ENCODE measurements at regions not wholly inside any gene's neighbourhood (a gene's known extent, or its start where the extent isn't known, plus 50 kb on each side); places are given as distances from the start of the nearest gene placed in this dataset.

- H3K9me3 Mint-ChIP-seq: no peaks in the 10 kb centered on the region
- no peaks in the 10 kb centered on the region for H3K9me3 ChIP-seq (ENCODE audit: control insufficient read depth in 1 of 2, low read length in 2 of 2)
- ChIA-PET CTCF (ENCODE audit: partially characterized antibody) (interaction anchor here (1.0 to 3.1 kb wide), 8 partner anchors 11 to 252 kb away, joined by 3 to 9 read pairs (median 4); no protein-coding TSS in a partner anchor), POLR2A (ENCODE audit: partially characterized antibody) (no interaction called here)
- no peaks in the 10 kb centered on the region for H3K27me3 Mint-ChIP-seq
- no peak for DNase-seq
- H3K27ac ChIP-seq (ENCODE audit: low read depth, low read length): no peak overlapping the region
- no peak overlapping the region for H3K27ac Mint-ChIP-seq
- H3K36me3 ChIP-seq (ENCODE audit: insufficient read depth, low read length): no peaks in the 10 kb centered on the region
- peaks cover 0 to 12% (median 2%) of the 10 kb centered on the region in 4 donors for H3K4me1 Mint-ChIP-seq
- H3K4me3 Mint-ChIP-seq: no peak overlapping the region
- H3K4me3 ChIP-seq (ENCODE audit: low read length in 2 of 2): no peak overlapping the region
- intact Hi-C loops (cut with micrococcal nuclease): loop anchor here (2.0 kb wide), 1 partner anchor 946 kb away; no protein-coding TSS in a partner anchor
- no peaks in the 10 kb centered on the region for H3K36me3 Mint-ChIP-seq
- H3K27me3 ChIP-seq (ENCODE audit: insufficient read depth, low read length): no peaks in the 10 kb centered on the region
- no peaks in the 10 kb centered on the region for H3K4me1 ChIP-seq (ENCODE audit: insufficient read depth, low read length)
Measured at GRCh38 chrX:16444353-16444752, 205.6 kb upstream of the S100G start.

GRCh38 chrX:16445166-16445752, 204.7 kb upstream of the S100G start:
- Mint-ChIP-seq H3K4me1 (peaks cover 0 to 12% (median 2%) of the 10 kb centered on the region in 4 donors), H3K9me3 (no peaks in the 10 kb centered on the region), H3K36me3 (no peaks in the 10 kb centered on the region), H3K27me3 (no peaks in the 10 kb centered on the region), H3K4me3 (no peak overlapping the region), H3K27ac (peak overlapping the region in 1 of 7 donors; percentile 41)
- peak; percentile 42 to 49 (median 46) for DNase-seq
- H3K4me3 ChIP-seq (ENCODE audit: low read length in 2 of 2): no peak overlapping the region
- no peak overlapping the region for H3K27ac ChIP-seq (ENCODE audit: low read depth, low read length)
- no peaks in the 10 kb centered on the region for H3K4me1 ChIP-seq (ENCODE audit: insufficient read depth, low read length)
- no peaks in the 10 kb centered on the region for H3K36me3 ChIP-seq (ENCODE audit: insufficient read depth, low read length)
- CTCF ChIA-PET (ENCODE audit: partially characterized antibody): interaction anchor here (0.9 to 5.6 kb wide), 17 partner anchors 8 to 976 kb away, joined by 3 to 23 read pairs (median 3); no protein-coding TSS in a partner anchor
- H3K27me3 ChIP-seq (ENCODE audit: insufficient read depth, low read length): no peaks in the 10 kb centered on the region
- intact Hi-C loops (cut with micrococcal nuclease): loop anchor here (1.0 to 2.0 kb wide), 3 partner anchors 226 to 946 kb away; partner anchors contain the start of gene GRPR
- no peaks in the 10 kb centered on the region for H3K9me3 ChIP-seq (ENCODE audit: control insufficient read depth in 1 of 2, low read length in 2 of 2)
- POLR2A ChIA-PET (ENCODE audit: partially characterized antibody): interaction anchor here (0.6 to 1.0 kb wide), 2 partner anchors 39 to 119 kb away, joined by 3 read pairs; no protein-coding TSS in a partner anchor

DNA sequence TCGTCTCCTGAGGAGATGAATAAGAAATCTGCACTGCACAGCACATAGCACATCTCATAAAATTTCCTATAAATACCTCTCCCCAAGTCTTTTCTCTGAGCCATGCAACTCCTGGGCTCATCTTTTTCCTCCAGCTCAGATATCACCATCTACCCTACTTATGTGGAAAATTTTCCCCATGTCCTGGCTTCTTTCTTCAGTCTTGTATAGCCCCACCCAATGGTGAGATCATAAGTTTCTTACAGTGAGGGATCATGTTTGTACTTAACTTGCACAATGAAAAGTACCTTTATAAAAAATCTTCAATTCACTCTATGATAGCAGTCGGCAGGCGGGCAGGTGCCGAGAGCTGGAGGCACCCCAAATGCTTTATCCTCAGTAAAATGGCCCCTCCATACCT, 198.6 kb upstream of the S100G start:
- Mint-ChIP-seq H3K4me1 (peaks cover 0 to 12% (median 3%) of the 10 kb centered on the region in 4 donors), H3K27ac (no peak overlapping the region), H3K4me3 (no peak overlapping the region), H3K36me3 (no peaks in the 10 kb centered on the region), H3K27me3 (no peaks in the 10 kb centered on the region), H3K9me3 (no peaks in the 10 kb centered on the region)
- H3K9me3 ChIP-seq (ENCODE audit: control insufficient read depth in 1 of 2, low read length in 2 of 2): no peaks in the 10 kb centered on the region
- intact Hi-C loops (cut with micrococcal nuclease): no loop called here
- POLR2A ChIA-PET (ENCODE audit: partially characterized antibody): no interaction called here
- H3K27ac ChIP-seq (ENCODE audit: low read depth, low read length): no peak overlapping the region
- no peaks in the 10 kb centered on the region for H3K4me1 ChIP-seq (ENCODE audit: insufficient read depth, low read length)
- H3K27me3 ChIP-seq (ENCODE audit: insufficient read depth, low read length): no peaks in the 10 kb centered on the region
- CTCF ChIA-PET (ENCODE audit: partially characterized antibody): no interaction called here
- no peak for DNase-seq
- no peak overlapping the region for H3K4me3 ChIP-seq (ENCODE audit: low read length in 2 of 2)
- H3K36me3 ChIP-seq (ENCODE audit: insufficient read depth, low read length): no peaks in the 10 kb centered on the region

DNA sequence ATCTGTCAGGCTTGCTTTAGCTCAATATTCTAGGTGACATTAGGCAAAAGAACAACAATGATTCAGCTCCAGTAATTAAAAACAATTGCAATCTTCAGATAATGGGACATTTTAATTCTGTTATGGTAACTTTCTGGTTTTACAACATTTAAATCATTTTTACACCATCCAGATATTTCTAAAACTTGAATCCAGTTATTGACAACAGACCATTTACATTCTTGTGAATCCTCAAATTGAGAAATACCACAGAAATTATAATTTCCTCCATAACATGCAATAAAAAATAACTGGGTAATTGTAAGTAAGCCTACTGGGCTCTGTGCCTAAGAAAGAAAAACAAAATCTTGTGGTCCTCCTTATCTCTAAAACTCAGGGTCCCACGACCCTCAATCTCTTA, 195.0 kb upstream of the S100G start:
- CTCF ChIA-PET (ENCODE audit: partially characterized antibody): no interaction called here
- Histone ChIP-seq H3K4me1 (ENCODE audit: insufficient read depth, low read length) (no peaks in the 10 kb centered on the region), H3K4me3 (ENCODE audit: low read length in 2 of 2) (no peak overlapping the region), H3K9me3 (ENCODE audit: control insufficient read depth in 1 of 2, low read length in 2 of 2) (no peaks in the 10 kb centered on the region), H3K27ac (ENCODE audit: low read depth, low read length) (no peak overlapping the region), H3K36me3 (ENCODE audit: insufficient read depth, low read length) (no peaks in the 10 kb centered on the region), H3K27me3 (ENCODE audit: insufficient read depth, low read length) (no peaks in the 10 kb centered on the region)
- Mint-ChIP-seq H3K9me3 (no peaks in the 10 kb centered on the region), H3K36me3 (no peaks in the 10 kb centered on the region), H3K4me1 (peaks cover 0 to 2% (median 0%) of the 10 kb centered on the region in 4 donors), H3K27me3 (no peaks in the 10 kb centered on the region), H3K27ac (no peak overlapping the region), H3K4me3 (no peak overlapping the region)
- POLR2A ChIA-PET (ENCODE audit: partially characterized antibody): no interaction called here
- intact Hi-C loops (cut with micrococcal nuclease): no loop called here
- no peak for DNase-seq

DNA sequence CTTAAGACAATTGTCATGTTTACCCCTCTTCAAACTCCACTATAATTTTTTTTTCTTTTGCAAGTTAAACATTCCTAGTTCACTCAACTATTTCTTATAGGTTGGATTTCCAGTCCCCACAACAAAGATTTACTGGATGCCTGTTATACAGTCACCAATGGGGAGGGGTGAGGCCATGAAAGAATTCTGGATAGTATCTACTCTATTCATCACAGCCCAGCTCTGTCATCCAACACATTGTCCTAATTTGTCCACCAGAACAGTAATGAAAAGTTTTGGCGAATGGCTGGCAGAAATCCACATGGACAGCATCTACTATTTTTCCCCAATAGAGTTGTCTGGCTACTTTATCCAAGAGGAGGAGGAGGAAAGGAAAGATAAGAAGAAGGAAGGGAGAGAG, 192.7 kb upstream of the S100G start:
- Mint-ChIP-seq H3K4me1 (no peaks in the 10 kb centered on the region), H3K36me3 (no peaks in the 10 kb centered on the region), H3K4me3 (no peak overlapping the region), H3K27me3 (no peaks in the 10 kb centered on the region), H3K9me3 (no peaks in the 10 kb centered on the region), H3K27ac (no peak overlapping the region)
- H3K27ac ChIP-seq (ENCODE audit: low read depth, low read length): no peak overlapping the region
- H3K4me1 ChIP-seq (ENCODE audit: insufficient read depth, low read length): no peaks in the 10 kb centered on the region
- intact Hi-C loops (cut with micrococcal nuclease): no loop called here
- ChIA-PET CTCF (ENCODE audit: partially characterized antibody) (no interaction called here), POLR2A (ENCODE audit: partially characterized antibody) (no interaction called here)
- DNase-seq: no peak
- H3K27me3 ChIP-seq (ENCODE audit: insufficient read depth, low read length): no peaks in the 10 kb centered on the region
- no peaks in the 10 kb centered on the region for H3K9me3 ChIP-seq (ENCODE audit: control insufficient read depth in 1 of 2, low read length in 2 of 2)
- no peaks in the 10 kb centered on the region for H3K36me3 ChIP-seq (ENCODE audit: insufficient read depth, low read length)
- no peak overlapping the region for H3K4me3 ChIP-seq (ENCODE audit: low read length in 2 of 2)

GRCh38 chrX:16458208-16458607, 191.8 kb upstream of the S100G start:
- H3K9me3 Mint-ChIP-seq: no peaks in the 10 kb centered on the region
- H3K27me3 Mint-ChIP-seq: no peaks in the 10 kb centered on the region
- intact Hi-C loops (cut with micrococcal nuclease): no loop called here
- Histone ChIP-seq H3K4me1 (ENCODE audit: insufficient read depth, low read length) (no peaks in the 10 kb centered on the region), H3K36me3 (ENCODE audit: insufficient read depth, low read length) (no peaks in the 10 kb centered on the region), H3K4me3 (ENCODE audit: low read length in 2 of 2) (no peak overlapping the region), H3K9me3 (ENCODE audit: control insufficient read depth in 1 of 2, low read length in 2 of 2) (no peaks in the 10 kb centered on the region), H3K27ac (ENCODE audit: low read depth, low read length) (no peak overlapping the region), H3K27me3 (ENCODE audit: insufficient read depth, low read length) (no peaks in the 10 kb centered on the region)
- no peaks in the 10 kb centered on the region for H3K4me1 Mint-ChIP-seq
- ChIA-PET POLR2A (ENCODE audit: partially characterized antibody) (no interaction called here), CTCF (ENCODE audit: partially characterized antibody) (no interaction called here)
- H3K4me3 Mint-ChIP-seq: no peak overlapping the region
- no peaks in the 10 kb centered on the region for H3K36me3 Mint-ChIP-seq
- no peak for DNase-seq
- no peak overlapping the region for H3K27ac Mint-ChIP-seq

- H3K36me3 Mint-ChIP-seq: no peaks in the 10 kb centered on the region
- H3K4me1 Mint-ChIP-seq: peaks cover 0 to under 1% (median 0%) of the 10 kb centered on the region in 4 donors
- no peaks in the 10 kb centered on the region for H3K9me3 Mint-ChIP-seq
- intact Hi-C loops (cut with micrococcal nuclease): no loop called here
- Histone ChIP-seq H3K4me1 (ENCODE audit: insufficient read depth, low read length) (no peaks in the 10 kb centered on the region), H3K27ac (ENCODE audit: low read depth, low read length) (no peak overlapping the region), H3K4me3 (ENCODE audit: low read length in 2 of 2) (no peak overlapping the region), H3K27me3 (ENCODE audit: insufficient read depth, low read length) (no peaks in the 10 kb centered on the region), H3K36me3 (ENCODE audit: insufficient read depth, low read length) (no peaks in the 10 kb centered on the region), H3K9me3 (ENCODE audit: control insufficient read depth in 1 of 2, low read length in 2 of 2) (no peaks in the 10 kb centered on the region)
- H3K4me3 Mint-ChIP-seq: no peak overlapping the region
- no peak for DNase-seq
- POLR2A ChIA-PET (ENCODE audit: partially characterized antibody): no interaction called here
- H3K27me3 Mint-ChIP-seq: no peaks in the 10 kb centered on the region
- H3K27ac Mint-ChIP-seq: no peak overlapping the region
- CTCF ChIA-PET (ENCODE audit: partially characterized antibody): no interaction called here
Measured at GRCh38 chrX:16459008-16459407, 190.9 kb upstream of the S100G start.
